ENCODE measurements at regions not wholly inside any gene's neighbourhood (a gene's known extent, or its start where the extent isn't known, plus 50 kb on each side); places are given as distances from the start of the nearest gene placed in this dataset.

GRCh38 chr14:83421711-83422110 lies 1888.1 kb upstream of the SEL1L start:
- DNase-seq (ENCODE audit: low spot score): no peak
- in situ Hi-C loops (cut with MboI; ENCODE audit: low pct_unique_long_range_greater_than_20kb, low sequenced_read_pairs, unreplicated experiment): no loop called here
- no peak for TF ChIP-seq CTCF (IDR thresholded peaks at IDR 0.05; ENCODE audit: extremely low read depth, insufficient read depth, missing control alignments)

GRCh38 chr14:83425138-83425537 lies 1891.5 kb upstream of the SEL1L start:
- in situ Hi-C loops (cut with MboI; ENCODE audit: low pct_unique_long_range_greater_than_20kb, low sequenced_read_pairs, unreplicated experiment): no loop called here
- no peak for TF ChIP-seq CTCF (IDR thresholded peaks at IDR 0.05; ENCODE audit: extremely low read depth, insufficient read depth, missing control alignments)
- DNase-seq (ENCODE audit: low spot score): no peak

- in situ Hi-C loops (cut with MboI; ENCODE audit: low pct_unique_long_range_greater_than_20kb, low sequenced_read_pairs, unreplicated experiment): no loop called here
- TF ChIP-seq CTCF (IDR thresholded peaks at IDR 0.05; ENCODE audit: extremely low read depth, insufficient read depth, missing control alignments): no peak
- DNase-seq (ENCODE audit: low spot score): no peak
Observed at GRCh38 chr14:83425706-83426105, 1892.1 kb upstream of the SEL1L start.

- TF ChIP-seq CTCF (IDR thresholded peaks at IDR 0.05; ENCODE audit: extremely low read depth, insufficient read depth, missing control alignments): no peak
- in situ Hi-C loops (cut with MboI; ENCODE audit: low pct_unique_long_range_greater_than_20kb, low sequenced_read_pairs, unreplicated experiment): no loop called here
- no peak for DNase-seq (ENCODE audit: low spot score)
Observed at GRCh38 chr14:83433618-83434017, 1900.0 kb upstream of the SEL1L start.

GRCh38 chr14:83441801-83442200 lies 1908.1 kb upstream of the SEL1L start:
- in situ Hi-C loops (cut with MboI; ENCODE audit: low pct_unique_long_range_greater_than_20kb, low sequenced_read_pairs, unreplicated experiment): no loop called here
- TF ChIP-seq CTCF (IDR thresholded peaks at IDR 0.05; ENCODE audit: extremely low read depth, insufficient read depth, missing control alignments): no peak
- no peak for DNase-seq (ENCODE audit: low spot score)

GRCh38 chr14:83455561-83455960 lies 1921.9 kb upstream of the SEL1L start:
- TF ChIP-seq CTCF (IDR thresholded peaks at IDR 0.05; ENCODE audit: extremely low read depth, insufficient read depth, missing control alignments): no peak
- no peak for DNase-seq (ENCODE audit: low spot score)
- in situ Hi-C loops (cut with MboI; ENCODE audit: low pct_unique_long_range_greater_than_20kb, low sequenced_read_pairs, unreplicated experiment): no loop called here

- no peak for DNase-seq (ENCODE audit: low spot score)
- TF ChIP-seq CTCF (IDR thresholded peaks at IDR 0.05; ENCODE audit: extremely low read depth, insufficient read depth, missing control alignments): no peak
- in situ Hi-C loops (cut with MboI; ENCODE audit: low pct_unique_long_range_greater_than_20kb, low sequenced_read_pairs, unreplicated experiment): no loop called here
Observed at GRCh38 chr14:83461521-83461920, 1927.9 kb upstream of the SEL1L start.
